Activated CD8-positive, alpha-beta memory T cell treated with anti-CD3 and anti-CD28 coated beads, Interleukin-2, amount 10 ng/mL, durations not matched to agents 7 days and 5 days (primary cell): ENCODE measurements at regions not wholly inside any gene's neighbourhood (a gene's known extent, or its start where the extent isn't known, plus 50 kb on each side); places are given as distances from the start of the nearest gene placed in this dataset.
"Not testable (repeated sequence)": the region's sequence is repeated elsewhere in the genome, so short reads cannot be mapped to it uniquely, and the experiment has no call there.

ENCODE experiments used
- ATAC-seq: fragments of 150-1000 bp; cut with Tn5 transposase; one replicate; pipeline ENCODE4 v1.10.0; 2021; ENCODE audit warnings: moderate library complexity
- CTCF ChIA-PET: fragments of 350-600 bp; sonication (Branson Sonifier 250); formaldehyde crosslinking; loops from one replicate; lab custom pipeline; 2021; ENCODE audit warnings: antibody characterized with exemption; lab: Charles Lee
- DNase-seq: peaks from one replicate; pipeline ENCODE4 v3.0.0-alpha.2; 2020
- H3K27ac Mint-ChIP-seq: one replicate; pipeline ENCODE4 v1.8.0; 2021; ENCODE audit warnings: mild to moderate bottlenecking, mixed read lengths
- H3K27me3 Mint-ChIP-seq: one replicate; pipeline ENCODE4 v1.8.0; 2021; ENCODE audit warnings: mixed read lengths
- H3K36me3 Mint-ChIP-seq: one replicate; pipeline ENCODE4 v1.8.0; 2021; ENCODE audit warnings: mild to moderate bottlenecking, mixed read lengths
- H3K4me1 Mint-ChIP-seq: one replicate; pipeline ENCODE4 v1.8.0; 2021; ENCODE audit warnings: mixed read lengths
- H3K4me3 Mint-ChIP-seq: one replicate; pipeline ENCODE4 v1.8.0; 2021; ENCODE audit warnings: mild to moderate bottlenecking, moderate library complexity, mixed read lengths
- H3K9me3 Mint-ChIP-seq: one replicate; pipeline ENCODE4 v1.8.0; 2022; ENCODE audit warnings: low read depth, mixed read lengths

DNA sequence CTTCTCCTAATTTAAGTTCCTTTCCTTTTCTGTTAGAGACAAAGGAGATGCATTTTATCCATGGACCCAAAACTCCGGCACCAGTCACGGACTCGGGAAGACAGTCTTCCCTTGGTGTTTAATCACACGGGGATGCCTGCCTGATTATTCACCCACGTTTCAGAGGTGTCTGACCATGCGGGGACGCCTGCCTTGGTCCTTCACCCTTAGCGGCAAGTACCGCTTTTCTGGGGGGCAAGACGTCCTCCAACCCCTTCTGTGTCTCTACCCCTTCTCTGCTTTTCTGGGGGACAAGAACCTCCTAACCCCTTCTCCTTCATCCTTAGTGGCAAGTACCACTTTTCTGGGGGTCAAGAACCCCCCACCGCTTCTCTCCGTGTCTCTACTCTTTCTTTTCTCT is 816.9 kb upstream of the VRK2 start:
- H3K36me3 Mint-ChIP-seq, H3K4me3 Mint-ChIP-seq, H3K9me3 Mint-ChIP-seq, ATAC-seq, H3K27me3 Mint-ChIP-seq, DNase-seq, H3K27ac Mint-ChIP-seq, H3K4me1 Mint-ChIP-seq, CTCF ChIA-PET: not testable (repeated sequence)

- CTCF ChIA-PET, result not testable (repeated sequence)
These were observed 814.3 kb upstream of the VRK2 start for GRCh38 chr2:57232341-57232740.

DNA sequence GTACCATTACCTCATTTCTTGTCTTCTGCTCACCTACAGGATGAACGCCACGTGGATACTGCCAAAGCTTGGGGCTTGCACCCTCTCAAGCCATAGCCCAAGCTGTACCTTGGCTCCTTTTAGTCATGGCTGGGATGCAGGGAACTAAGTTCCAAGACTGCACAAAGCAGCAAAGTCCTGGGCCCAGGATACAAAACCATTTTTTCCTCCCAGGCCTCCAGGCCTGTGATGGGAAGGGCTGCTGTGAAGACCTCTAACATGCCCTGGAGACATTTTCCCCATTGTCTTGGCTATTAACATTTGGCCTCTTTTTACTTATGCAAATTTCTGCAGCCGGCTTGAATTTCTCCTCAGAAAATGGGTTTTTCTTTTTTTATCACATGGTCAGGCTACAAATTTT is 795.1 kb upstream of the VRK2 start:
- CTCF ChIA-PET, DNase-seq, ATAC-seq, H3K27ac Mint-ChIP-seq, H3K4me3 Mint-ChIP-seq, H3K27me3 Mint-ChIP-seq, H3K36me3 Mint-ChIP-seq, H3K4me1 Mint-ChIP-seq: not testable (repeated sequence)
- peaks cover 23% of the 10 kb centered on the region for H3K9me3 Mint-ChIP-seq

More at GRCh38 chr2:57232341-57232740, 814.3 kb upstream of the VRK2 start:
- not testable (repeated sequence) for H3K4me3 Mint-ChIP-seq, H3K36me3 Mint-ChIP-seq, H3K27me3 Mint-ChIP-seq, ATAC-seq, H3K27ac Mint-ChIP-seq, DNase-seq, H3K9me3 Mint-ChIP-seq, H3K4me1 Mint-ChIP-seq

GRCh38 chr2:57276408-57276807 is 770.2 kb upstream of the VRK2 start:
- CTCF ChIA-PET, H3K36me3 Mint-ChIP-seq, H3K27ac Mint-ChIP-seq, H3K4me1 Mint-ChIP-seq, H3K27me3 Mint-ChIP-seq, DNase-seq, H3K4me3 Mint-ChIP-seq, ATAC-seq: not testable (repeated sequence)
- peaks cover 15% of the 10 kb centered on the region for H3K9me3 Mint-ChIP-seq

- ATAC-seq (no peak), DNase-seq (no peak)
- no peak overlapping the region for H3K27ac Mint-ChIP-seq
- H3K36me3 Mint-ChIP-seq, result no peaks in the 10 kb centered on the region
- no peaks in the 10 kb centered on the region for H3K4me1 Mint-ChIP-seq
- no peak overlapping the region for H3K4me3 Mint-ChIP-seq
- peaks cover 14% of the 10 kb centered on the region for H3K9me3 Mint-ChIP-seq
- H3K27me3 Mint-ChIP-seq, result no peaks in the 10 kb centered on the region
- CTCF ChIA-PET, result no interaction called here
These were observed 768.2 kb upstream of the VRK2 start for GRCh38 chr2:57278451-57278850.

- no peak overlapping the region for H3K27ac Mint-ChIP-seq
- peaks cover 9% of the 10 kb centered on the region for H3K9me3 Mint-ChIP-seq
- DNase-seq, result no peak
- H3K4me1 Mint-ChIP-seq, result no peaks in the 10 kb centered on the region
- no peak for ATAC-seq
- H3K4me3 Mint-ChIP-seq, result no peak overlapping the region
- H3K27me3 Mint-ChIP-seq, result no peaks in the 10 kb centered on the region
- CTCF ChIA-PET, result no interaction called here
- no peaks in the 10 kb centered on the region for H3K36me3 Mint-ChIP-seq
These were observed 755.4 kb upstream of the VRK2 start for GRCh38 chr2:57291209-57291608.

DNA sequence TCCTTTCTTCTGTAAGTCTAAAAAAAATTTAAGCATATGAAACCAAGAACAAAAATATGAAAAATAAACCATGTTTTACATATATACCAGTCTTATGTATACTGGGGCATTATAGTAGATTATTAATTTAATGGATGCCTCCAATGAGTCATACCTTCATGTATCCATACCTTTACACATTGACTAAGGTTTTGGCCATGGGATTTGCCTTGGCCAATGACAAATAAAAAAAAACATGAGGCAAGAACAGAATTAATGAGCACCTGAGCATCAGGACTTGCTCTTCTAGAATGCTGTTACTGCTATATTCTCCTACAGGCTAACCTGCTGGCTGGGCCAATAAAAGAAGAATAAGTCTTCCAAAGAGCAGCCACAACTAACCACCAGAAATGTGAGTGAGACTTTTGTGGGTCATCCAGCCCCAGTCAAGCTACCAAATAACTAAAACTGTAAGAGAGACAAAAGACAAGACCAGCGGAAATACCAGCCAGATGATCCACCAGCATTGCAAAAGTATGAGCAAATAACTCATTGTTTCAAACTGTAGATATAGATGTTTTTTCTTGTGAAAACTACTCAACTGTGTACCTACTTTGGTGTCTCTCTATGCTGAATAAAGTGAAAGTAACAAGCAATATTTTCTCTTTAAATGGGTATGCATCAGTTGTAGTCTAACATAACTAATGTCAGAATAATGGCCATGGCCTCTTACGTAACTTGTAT is 749.6 kb upstream of the VRK2 start:
- DNase-seq (no peak), ATAC-seq (no peak)
- Mint-ChIP-seq H3K4me1 (no peaks in the 10 kb centered on the region), H3K36me3 (no peaks in the 10 kb centered on the region), H3K9me3 (peaks cover 8% of the 10 kb centered on the region), H3K4me3 (no peak overlapping the region), H3K27me3 (no peaks in the 10 kb centered on the region), H3K27ac (no peak overlapping the region)
- CTCF ChIA-PET, result no interaction called here

GRCh38 chr2:57313678-57314077 is 732.9 kb upstream of the VRK2 start:
- no peak overlapping the region for H3K27ac Mint-ChIP-seq
- H3K4me3 Mint-ChIP-seq, result no peak overlapping the region
- DNase-seq (no peak), ATAC-seq (no peak)
- CTCF ChIA-PET, result no interaction called here
- H3K27me3 Mint-ChIP-seq, result no peaks in the 10 kb centered on the region
- H3K36me3 Mint-ChIP-seq, result no peaks in the 10 kb centered on the region
- H3K9me3 Mint-ChIP-seq, result peaks cover 9% of the 10 kb centered on the region
- H3K4me1 Mint-ChIP-seq, result no peaks in the 10 kb centered on the region

GRCh38 chr2:57314682-57315081 is 731.9 kb upstream of the VRK2 start:
- no peak for DNase-seq
- Mint-ChIP-seq H3K4me1 (no peaks in the 10 kb centered on the region), H3K36me3 (no peaks in the 10 kb centered on the region), H3K4me3 (no peak overlapping the region), H3K27ac (no peak overlapping the region), H3K9me3 (peaks cover 9% of the 10 kb centered on the region), H3K27me3 (no peaks in the 10 kb centered on the region)
- no peak for ATAC-seq
- CTCF ChIA-PET, result no interaction called here

DNA sequence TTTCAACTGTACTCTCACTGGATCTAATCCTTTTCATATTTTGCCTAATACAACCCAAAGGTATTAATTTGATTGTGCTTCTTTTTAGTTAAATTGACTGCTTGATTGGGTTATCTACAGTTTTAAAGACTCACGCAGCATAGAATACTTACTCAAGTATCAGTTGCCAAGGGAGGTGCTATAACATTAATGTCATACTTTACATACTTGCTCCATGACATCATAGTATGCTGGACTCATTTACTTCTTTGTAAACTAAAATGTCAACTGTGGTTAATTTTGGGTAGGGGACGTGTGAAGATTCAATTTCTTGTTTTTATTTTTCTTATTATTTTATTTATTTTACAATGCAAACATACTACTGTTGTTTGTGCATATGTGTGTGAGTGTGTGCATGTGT is 716.2 kb upstream of the VRK2 start:
- H3K27ac Mint-ChIP-seq, result no peak overlapping the region
- DNase-seq, result no peak
- no peak overlapping the region for H3K4me3 Mint-ChIP-seq
- CTCF ChIA-PET, result no interaction called here
- no peak for ATAC-seq
- no peaks in the 10 kb centered on the region for H3K4me1 Mint-ChIP-seq
- no peaks in the 10 kb centered on the region for H3K36me3 Mint-ChIP-seq
- H3K27me3 Mint-ChIP-seq, result no peaks in the 10 kb centered on the region
- H3K9me3 Mint-ChIP-seq, result peaks cover 3% of the 10 kb centered on the region

DNA sequence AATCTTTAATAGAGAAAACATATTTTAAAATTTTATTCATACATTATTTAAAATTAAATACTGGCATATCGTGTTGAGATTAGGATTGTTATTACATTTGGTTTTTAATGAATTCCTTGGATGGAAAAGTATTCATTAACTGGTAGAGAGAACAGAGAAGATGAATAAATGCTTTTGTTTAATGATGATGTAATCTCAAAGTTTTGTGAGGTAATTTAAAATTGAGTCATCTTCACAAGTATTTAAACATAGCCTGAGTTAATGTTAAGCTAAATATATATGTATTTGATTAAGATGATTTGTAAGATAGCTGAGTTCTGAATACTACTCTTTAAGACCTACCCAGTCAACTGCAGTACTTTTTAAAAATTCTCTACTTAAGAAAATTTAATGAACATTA is 713.4 kb upstream of the VRK2 start:
- Mint-ChIP-seq H3K27ac (no peak overlapping the region), H3K9me3 (peaks cover 10% of the 10 kb centered on the region)
- DNase-seq, result no peak

GRCh38 chr2:57343391-57344006 is 703.1 kb upstream of the VRK2 start:
- H3K4me3 Mint-ChIP-seq, result no peak overlapping the region
- no peaks in the 10 kb centered on the region for H3K36me3 Mint-ChIP-seq
- no peaks in the 10 kb centered on the region for H3K27me3 Mint-ChIP-seq
- peaks cover 25% of the 10 kb centered on the region for H3K9me3 Mint-ChIP-seq
- ATAC-seq (no peak), DNase-seq (no peak)
- H3K27ac Mint-ChIP-seq, result no peak overlapping the region
- H3K4me1 Mint-ChIP-seq, result no peaks in the 10 kb centered on the region
- CTCF ChIA-PET, result no interaction called here

More for the DNA sequence above, 713.4 kb upstream of the VRK2 start:
- H3K4me3 Mint-ChIP-seq, result no peak overlapping the region
- CTCF ChIA-PET, result no interaction called here
- no peaks in the 10 kb centered on the region for H3K4me1 Mint-ChIP-seq
- no peaks in the 10 kb centered on the region for H3K27me3 Mint-ChIP-seq
- no peaks in the 10 kb centered on the region for H3K36me3 Mint-ChIP-seq
- ATAC-seq, result no peak

DNA sequence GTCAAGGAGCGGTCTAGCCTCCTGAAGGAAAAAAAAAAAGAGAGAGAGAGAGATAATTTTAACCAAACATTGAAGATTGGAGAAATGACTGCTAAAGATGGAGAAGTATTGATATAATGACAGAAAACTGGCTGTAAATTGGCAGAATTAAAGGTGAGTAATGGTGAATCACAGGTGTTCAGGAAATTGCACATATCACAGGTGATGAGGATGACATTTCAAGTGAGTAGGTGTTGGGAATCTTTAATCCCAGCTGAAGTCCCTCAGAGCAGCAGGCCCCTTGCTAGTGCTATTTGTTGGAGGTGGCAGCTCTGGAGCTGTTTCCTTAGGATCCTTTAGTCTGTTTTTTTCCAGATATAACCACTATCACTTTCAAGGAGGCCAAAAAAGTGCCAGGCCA is 678.4 kb upstream of the VRK2 start:
- Mint-ChIP-seq H3K36me3 (no peaks in the 10 kb centered on the region), H3K4me3 (no peak overlapping the region), H3K27ac (no peak overlapping the region), H3K27me3 (no peaks in the 10 kb centered on the region), H3K4me1 (no peaks in the 10 kb centered on the region), H3K9me3 (peaks cover 9% of the 10 kb centered on the region)
- ATAC-seq (no peak), DNase-seq (no peak)
- CTCF ChIA-PET, result no interaction called here

GRCh38 chr2:57370882-57371585 is 675.6 kb upstream of the VRK2 start:
- H3K36me3 Mint-ChIP-seq, result no peaks in the 10 kb centered on the region
- H3K9me3 Mint-ChIP-seq, result peaks cover 4% of the 10 kb centered on the region
- H3K4me1 Mint-ChIP-seq, result no peaks in the 10 kb centered on the region
- H3K4me3 Mint-ChIP-seq, result no peak overlapping the region
- DNase-seq, result no peak
- H3K27me3 Mint-ChIP-seq, result no peaks in the 10 kb centered on the region
- H3K27ac Mint-ChIP-seq, result no peak overlapping the region
- CTCF ChIA-PET, result no interaction called here
- no peak for ATAC-seq
